ENCODE measurements at regions not wholly inside any gene's neighbourhood (a gene's known extent, or its start where the extent isn't known, plus 50 kb on each side); places are given as distances from the start of the nearest gene placed in this dataset.

- Histone ChIP-seq H3K4me1 (replicated peaks in 1 of 4; ENCODE audit: control insufficient read depth in 3 of 4, insufficient read depth in 4 of 4, low read length in 3 of 4) (no peaks in the 10 kb centered on the region), H3K18ac (ENCODE audit: extremely low read depth, low read length) (no peak overlapping the region), H3K4ac (replicated peaks; ENCODE audit: insufficient read length, low read depth, low read length) (no peak overlapping the region), H4K5ac (ENCODE audit: insufficient read length, low read depth, low read length) (no peak overlapping the region), H3K79me1 (ENCODE audit: low read depth, low read length) (no peaks in the 10 kb centered on the region), H4K20me1 (replicated peaks in 1 of 2; ENCODE audit: control insufficient read depth in 1 of 2, insufficient read depth in 2 of 2, low read length in 2 of 2) (no peaks in the 10 kb centered on the region), H3K79me2 (ENCODE audit: control insufficient read depth in 1 of 2, insufficient read depth in 2 of 2, low read length in 2 of 2) (no peaks in the 10 kb centered on the region), H4K91ac (replicated peaks; ENCODE audit: insufficient read length, low read length) (no peak overlapping the region), H2BK5ac (ENCODE audit: low read depth, low read length) (no peak overlapping the region), H3K27me3 (replicated peaks in 1 of 4; ENCODE audit: control insufficient read depth in 3 of 4, extremely low read depth in 1 of 4, insufficient read depth in 3 of 4, low read length in 3 of 4) (no peaks in the 10 kb centered on the region), H3K14ac (ENCODE audit: insufficient read length) (no peak overlapping the region), H3K9ac (replicated peaks in 1 of 4; ENCODE audit: extremely low read depth in 1 of 4, low read depth in 3 of 4, low read length in 3 of 4) (no peak overlapping the region), H2BK15ac (ENCODE audit: low read length) (no peak overlapping the region), H3K36me3 (ENCODE audit: control insufficient read depth in 2 of 4, insufficient read depth in 4 of 4, low read length in 3 of 4) (no peaks in the 10 kb centered on the region), H3K4me2 (ENCODE audit: insufficient read depth in 1 of 2, low read depth in 2 of 2, low read length in 2 of 2) (no peak overlapping the region), H2BK120ac (replicated peaks; ENCODE audit: low read depth, low read length) (no peak overlapping the region), H3K27ac (ENCODE audit: low read depth, low read length) (no peak overlapping the region), H2BK12ac (ENCODE audit: low read depth, low read length) (no peak overlapping the region), H3K23ac (ENCODE audit: insufficient read length) (no peak overlapping the region), H2BK20ac (ENCODE audit: low read length) (no peak overlapping the region), H4K8ac (ENCODE audit: extremely low read depth, insufficient read depth, low read length) (no peak overlapping the region), H3K56ac (replicated peaks; ENCODE audit: insufficient read length, low read depth, low read length) (no peak overlapping the region), H2AK5ac (ENCODE audit: low read depth, low read length) (no peak overlapping the region), H3K23me2 (ENCODE audit: low read depth, low read length) (no peaks in the 10 kb centered on the region), H2AFZ (ENCODE audit: low read length) (no peak overlapping the region), H3K9me3 (ENCODE audit: insufficient read depth in 2 of 2, low read depth in 1 of 2, low read length in 1 of 2) (no peaks in the 10 kb centered on the region), H3K4me3 (ENCODE audit: extremely low read depth in 1 of 4, insufficient read depth in 2 of 4, low read depth in 3 of 4, low read length in 4 of 4) (no peak overlapping the region)
- no peak for DNase-seq (ENCODE audit: low read depth in 1 of 2, low spot score in 2 of 2)
- no peak for FAIRE-seq
- POLR2A ChIA-PET (ENCODE audit: partially characterized antibody) = no interaction called here
- CTCF ChIA-PET (ENCODE audit: partially characterized antibody) = no interaction called here
- TF ChIP-seq GABPA (IDR thresholded peaks at IDR 0.05; ENCODE audit: borderline replicate concordance, insufficient read depth, low read length) = no peak
- TF ChIP-seq CHD1 (IDR thresholded peaks at IDR 0.05; ENCODE audit: low read depth, low read length) = no peak
- TF ChIP-seq CHD2 (IDR thresholded peaks at IDR 0.05; ENCODE audit: low read length) = no peak
- no peak for TF ChIP-seq CBX5 (IDR thresholded peaks at IDR 0.05; ENCODE audit: low read depth, low read length)
- TF ChIP-seq ASH2L (IDR thresholded peaks at IDR 0.05; ENCODE audit: low read length) = no peak
- no peak for TF ChIP-seq RNF2 (IDR thresholded peaks at IDR 0.05; ENCODE audit: borderline replicate concordance, low read depth, low read length, missing control alignments, poor library complexity, severe bottlenecking)
- no peak for TF ChIP-seq TAF1 (IDR thresholded peaks at IDR 0.05; ENCODE audit: low read depth, low read length)
- no peak for TF ChIP-seq GTF2F1 (IDR thresholded peaks at IDR 0.05; ENCODE audit: borderline replicate concordance, low read depth, low read length)
- TF ChIP-seq SAP30 (IDR thresholded peaks at IDR 0.05; ENCODE audit: insufficient read depth, insufficient replicate concordance, low read length) = no peak
- TF ChIP-seq ATF3 (IDR thresholded peaks at IDR 0.05; ENCODE audit: insufficient read depth, low read depth, low read length) = no peak
- no peak for TF ChIP-seq NANOG (IDR thresholded peaks at IDR 0.05; ENCODE audit: insufficient read depth, low read depth, low read length, poor library complexity, severe bottlenecking)
- TF ChIP-seq SP2 (IDR thresholded peaks at IDR 0.05; ENCODE audit: low read length) = no peak
- TF ChIP-seq RXRA (IDR thresholded peaks at IDR 0.05; ENCODE audit: insufficient read depth, low read depth, low read length) = no peak
- no peak for TF ChIP-seq TAF7 (optimal IDR thresholded peaks at IDR 0.05; ENCODE audit: borderline replicate concordance, low read depth, low read length)
- TF ChIP-seq KDM5A (IDR thresholded peaks at IDR 0.05; ENCODE audit: low read length) = no peak
- TF ChIP-seq SIRT6 (IDR thresholded peaks at IDR 0.05; ENCODE audit: low read length) = no peak
These were observed 128.0 kb upstream of the CDH19 start for GRCh38 chr18:66731890-66732289.

Measured in H1 (cell line).